Motor neuron (in vitro differentiated cells): ENCODE measurements at regions not wholly inside any gene's neighbourhood (a gene's known extent, or its start where the extent isn't known, plus 50 kb on each side); places are given as distances from the start of the nearest gene placed in this dataset.
"Not testable (repeated sequence)": the region's sequence is repeated elsewhere in the genome, so short reads cannot be mapped to it uniquely, and the experiment has no call there.

Experiments
- ATAC-seq, 8 experiments: fragments of 200-7000 bp; cut with Tn5 transposase; replicated peaks in 6 of 8; 2 replicates each; pipeline ENCODE4 v1.8.0; 2021; ENCODE audit warnings: mild to moderate bottlenecking in 8 of 8, moderate library complexity in 8 of 8
- H3K27ac ChIP-seq, 2 donors: fragments of 250-450 bp; sonication (Bioruptor Pico); 2 replicates each; pipeline ENCODE4 v1.9.0; 2021; ENCODE audit warnings: antibody characterized with exemption in 2 of 2, mild to moderate bottlenecking in 2 of 2, moderate library complexity in 1 of 2
- H3K4me1 ChIP-seq, 2 donors: fragments of 250-450 bp; sonication (Bioruptor Pico); replicated peaks in 1 of 2; 2 replicates each; pipeline ENCODE4 v1.6.1; 2021; ENCODE audit warnings: antibody characterized with exemption in 2 of 2, mild to moderate bottlenecking in 2 of 2, moderate library complexity in 1 of 2
- H3K4me3 ChIP-seq, 5 donors: fragments of 250-450 bp; sonication (Bioruptor Pico); 2 replicates each; pipeline ENCODE4 v1.9.0; 2021; ENCODE audit warnings: antibody characterized with exemption in 5 of 5, mild to moderate bottlenecking in 5 of 5, moderate library complexity in 4 of 5
- WGBS, 10 experiments: fragments of 450-650 bp; shearing (Covaris generic); methylation state at CpG; one replicate each; pipeline ENCODE4 v1.0.0; 2022; 5-methylcytosine and 5-hydroxymethylcytosine counted together
- in situ Hi-C, 9 experiments: fragments of 400-800 bp; cut with MboI; loops; one replicate each; pipeline ENCODE4 v1.15.0; 2021; ENCODE audit warnings: low sequenced_read_pairs in 9 of 9, low pct_unique_long_range_greater_than_20kb in 2 of 9; ENCODE audit not compliant: unreplicated experiment in 9 of 9

DNA sequence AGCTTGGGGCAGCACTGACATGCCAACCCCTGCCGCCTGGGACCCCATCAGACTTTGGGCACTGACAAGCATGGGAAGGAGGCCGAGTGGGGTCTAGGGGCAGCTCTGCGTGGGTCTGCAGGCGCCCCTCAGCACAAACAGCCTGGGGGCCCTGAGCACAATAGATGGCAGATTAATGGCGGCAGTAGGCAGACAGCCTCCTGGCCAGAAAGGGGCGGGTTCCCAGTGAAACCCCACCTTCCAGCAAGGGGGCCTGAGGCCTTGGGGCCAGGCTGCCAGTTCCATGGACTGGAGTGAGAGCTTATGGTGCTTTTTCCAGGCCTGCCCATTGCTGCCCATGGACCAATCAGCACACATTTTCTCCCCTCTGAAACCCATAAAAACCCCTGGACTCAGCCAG, 2031.2 kb downstream of the EFNA5 start:
- no peak overlapping the region for H3K27ac ChIP-seq
- no peak overlapping the region for H3K4me3 ChIP-seq
- H3K4me1 ChIP-seq: no peaks in the 10 kb centered on the region
- in situ Hi-C loops: no loop called here
- no peak for ATAC-seq
- WGBS, 10 experiments: 100% methylated on average over 3 of the region's 6 CpGs; no CpG with 5 or more reads in 8 of the 10 experiments

DNA sequence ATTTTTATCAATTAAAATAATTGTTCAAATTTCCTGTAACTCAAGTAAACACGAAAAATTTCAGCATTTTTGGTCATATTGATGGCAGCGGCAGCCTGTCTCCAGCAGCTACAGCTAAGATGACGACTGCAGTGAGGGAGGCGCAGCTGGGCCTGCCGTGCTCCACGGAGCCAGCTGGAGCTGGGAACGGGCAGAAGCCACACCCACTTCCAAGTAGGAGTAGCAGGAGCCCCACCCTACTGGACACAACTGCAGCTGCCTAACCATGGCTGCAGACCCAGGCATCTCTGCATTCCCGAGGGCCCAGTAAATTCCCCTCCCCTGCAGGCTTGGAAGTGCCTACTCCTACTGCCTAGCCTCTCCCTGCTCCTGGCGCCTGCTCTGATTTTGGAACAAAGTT, 2031.7 kb downstream of the EFNA5 start:
- H3K4me1 ChIP-seq: no peaks in the 10 kb centered on the region
- ATAC-seq: peak in 7 of 8 experiments; percentile 38 to 100 (median 66)
- 13 to 90% (median 67%) methylated on average over 1 to 8 of the region's 9 CpGs for WGBS, 10 experiments
- in situ Hi-C loops: no loop called here
- no peak overlapping the region for H3K27ac ChIP-seq
- H3K4me3 ChIP-seq: no peak overlapping the region

DNA sequence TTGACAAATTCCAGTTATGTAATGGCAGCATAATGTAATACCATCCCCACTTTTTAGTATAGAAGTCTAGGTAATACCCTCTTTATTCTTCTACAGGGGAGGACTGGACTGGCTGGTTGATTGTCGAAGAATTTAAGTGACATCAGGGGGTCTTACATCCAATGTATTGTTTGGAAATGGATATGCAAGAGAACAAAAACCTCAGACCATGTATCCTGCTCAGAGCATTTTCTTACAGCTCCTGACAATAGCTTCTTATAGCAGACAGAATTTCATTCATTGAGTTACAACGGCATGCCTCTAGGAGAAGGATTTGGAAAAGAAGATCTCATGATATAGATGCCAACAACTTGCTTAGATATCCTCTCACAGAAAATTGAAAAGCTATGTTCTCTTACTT, 2032.3 kb downstream of the EFNA5 start:
- H3K27ac ChIP-seq: no peak overlapping the region
- WGBS, 10 experiments: 13 to 83% (median 48%) methylated on average over 1 to 2 of the region's 2 CpGs; no CpG with 5 or more reads in 4 of the 10 experiments
- H3K4me3 ChIP-seq: no peak overlapping the region
- no peak for ATAC-seq
- in situ Hi-C loops: no loop called here
- no peaks in the 10 kb centered on the region for H3K4me1 ChIP-seq

DNA sequence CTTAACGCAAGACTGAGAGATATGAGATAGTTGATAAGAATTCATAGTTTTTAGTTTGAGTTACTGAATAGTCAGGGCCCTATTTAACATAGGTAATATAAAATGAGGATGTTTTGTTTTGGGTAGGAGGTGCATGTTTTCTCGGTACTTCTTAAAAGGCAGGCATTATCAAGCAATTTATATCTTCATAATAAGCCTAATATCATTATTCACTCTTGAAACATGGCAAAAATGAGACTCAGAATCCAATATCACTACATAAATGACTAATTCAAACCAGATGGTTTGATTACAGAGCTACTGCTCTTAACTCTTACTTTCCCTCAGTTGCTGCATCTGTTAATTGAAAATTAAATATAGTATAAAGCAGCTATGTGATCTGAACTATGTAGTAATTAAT, 2038.7 kb downstream of the EFNA5 start:
- ATAC-seq: no peak

DNA sequence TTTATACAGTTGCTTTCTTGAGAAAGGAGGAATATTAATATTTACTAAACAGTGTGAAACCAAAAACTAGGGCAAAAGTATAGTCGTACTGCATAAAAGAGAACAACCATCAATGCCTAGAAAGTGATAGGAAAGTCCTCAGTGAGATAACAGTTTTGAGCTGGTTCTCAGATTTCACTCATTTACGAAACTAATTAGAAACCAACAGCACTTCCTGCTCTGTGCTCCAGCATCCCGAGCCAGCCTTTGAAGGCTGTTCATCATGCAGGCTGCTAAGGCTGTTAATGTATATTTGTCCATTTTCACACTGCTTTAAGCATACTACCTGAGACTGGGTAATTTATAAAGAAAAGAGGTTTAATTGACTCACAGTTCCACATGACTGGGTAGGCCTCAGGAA, 2039.9 kb downstream of the EFNA5 start:
- in situ Hi-C loops: no loop called here
- ATAC-seq: no peak
- Histone ChIP-seq H3K27ac (no peak overlapping the region), H3K4me3 (no peak overlapping the region), H3K4me1 (no peaks in the 10 kb centered on the region)
- WGBS, 10 experiments: 14 to 95% (median 70%) methylated on average over 1 to 3 of the region's 3 CpGs; no CpG with 5 or more reads in 1 of the 10 experiments

More for the DNA sequence above, 2038.7 kb downstream of the EFNA5 start:
- no peak overlapping the region for H3K27ac ChIP-seq
- in situ Hi-C loops: no loop called here
- WGBS, 10 experiments: 14 to 100% (median 71%) methylated on average over 1 to 2 of the region's 2 CpGs; no CpG with 5 or more reads in 2 of the 10 experiments
- H3K4me1 ChIP-seq: no peaks in the 10 kb centered on the region
- H3K4me3 ChIP-seq: no peak overlapping the region

DNA sequence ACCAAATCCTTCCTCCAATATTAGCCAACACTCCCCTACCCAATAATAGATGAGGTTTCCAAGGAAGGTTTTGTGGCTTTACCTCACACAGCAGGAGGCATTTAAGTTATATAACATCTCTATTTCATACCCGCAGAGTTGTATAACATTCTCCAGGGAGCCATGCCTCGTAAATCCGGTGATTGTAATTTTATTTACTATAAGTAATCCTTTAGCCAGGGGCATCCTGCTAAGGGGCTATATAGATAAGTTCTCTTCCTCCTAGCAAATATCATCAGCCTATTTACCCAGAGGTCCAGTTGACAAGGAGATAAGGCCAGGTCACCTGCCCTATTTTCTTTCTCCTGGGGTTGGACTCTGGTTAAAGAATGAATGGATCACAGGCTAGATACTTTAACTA, 2051.0 kb downstream of the EFNA5 start:
- WGBS, 10 experiments: 69 to 100% (median 84%) methylated on average over 3 of the region's 3 CpGs; no CpG with 5 or more reads in 6 of the 10 experiments
- ATAC-seq: no peak
- H3K4me3 ChIP-seq: no peak overlapping the region
- no peaks in the 10 kb centered on the region for H3K4me1 ChIP-seq
- in situ Hi-C loops: no loop called here
- no peak overlapping the region for H3K27ac ChIP-seq

DNA sequence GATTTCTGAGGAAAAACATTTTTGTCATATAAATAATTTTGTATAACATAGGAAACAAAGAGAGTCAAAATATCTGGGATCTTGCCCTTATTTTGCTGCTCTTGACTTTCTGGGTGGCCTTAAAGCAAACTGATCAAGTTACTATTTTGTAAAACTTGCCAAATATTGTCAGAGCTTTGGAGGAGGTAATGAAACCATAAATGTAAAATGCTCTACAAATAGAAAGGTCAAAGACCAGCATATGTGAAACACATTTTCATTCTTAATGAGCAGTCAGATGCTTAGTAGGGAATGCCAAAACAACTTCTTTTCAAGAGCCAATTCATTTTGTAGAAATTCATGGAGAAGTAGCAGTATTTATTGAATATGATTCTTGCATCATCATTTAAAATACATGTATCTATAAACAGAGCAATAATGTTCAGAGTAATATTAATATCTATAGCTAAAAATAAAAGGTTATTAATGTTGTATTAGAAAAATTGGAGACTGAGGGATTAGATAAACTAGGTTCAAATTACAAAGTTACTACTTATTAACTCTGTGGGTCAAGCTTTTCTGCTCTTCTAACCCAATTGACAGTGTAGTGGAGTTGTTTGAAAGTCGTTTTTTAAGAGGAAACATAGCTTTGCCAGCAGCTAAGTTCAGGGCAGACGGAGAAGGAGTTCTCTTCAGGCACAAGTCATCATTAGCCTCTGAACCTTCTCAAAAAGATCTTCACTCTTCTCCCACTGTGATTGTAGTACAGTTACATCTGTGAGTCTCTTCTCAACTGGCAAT, 2053.1 kb downstream of the EFNA5 start:
- Histone ChIP-seq H3K4me3 (no peak overlapping the region), H3K27ac (no peak overlapping the region), H3K4me1 (no peaks in the 10 kb centered on the region)
- in situ Hi-C loops: no loop called here
- WGBS, 10 experiments: 0 to 100% (median 53%) methylated on average over 1 to 2 of the region's 2 CpGs; no CpG with 5 or more reads in 2 of the 10 experiments
- peak in 1 of 8 experiments; percentile 31 for ATAC-seq

DNA sequence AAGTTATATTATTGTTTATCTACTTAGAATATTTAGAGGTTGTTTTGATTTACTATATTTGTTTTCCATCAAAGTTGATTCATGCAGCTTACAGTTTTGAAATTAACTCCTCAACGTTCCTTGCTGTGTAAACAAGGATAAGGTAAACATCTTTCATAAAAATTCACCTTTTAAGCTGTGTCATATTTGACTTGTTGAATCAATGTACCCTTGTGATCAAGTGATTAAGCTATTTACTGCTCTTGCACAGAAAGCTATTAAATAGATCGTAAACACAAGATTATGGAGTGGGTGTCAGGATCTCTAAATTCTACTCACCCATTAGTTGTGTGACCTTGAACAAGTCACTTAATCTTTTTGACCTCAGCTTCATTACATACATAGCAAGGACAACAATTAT, 2054.0 kb upstream of the NUDT12 start:
- ATAC-seq: no peak
- in situ Hi-C loops: no loop called here
- Histone ChIP-seq H3K4me3 (no peak overlapping the region), H3K27ac (no peak overlapping the region), H3K4me1 (no peaks in the 10 kb centered on the region)
- 0 to 89% (median 71%) methylated on average over 1 to 2 of the region's 2 CpGs for WGBS, 10 experiments

DNA sequence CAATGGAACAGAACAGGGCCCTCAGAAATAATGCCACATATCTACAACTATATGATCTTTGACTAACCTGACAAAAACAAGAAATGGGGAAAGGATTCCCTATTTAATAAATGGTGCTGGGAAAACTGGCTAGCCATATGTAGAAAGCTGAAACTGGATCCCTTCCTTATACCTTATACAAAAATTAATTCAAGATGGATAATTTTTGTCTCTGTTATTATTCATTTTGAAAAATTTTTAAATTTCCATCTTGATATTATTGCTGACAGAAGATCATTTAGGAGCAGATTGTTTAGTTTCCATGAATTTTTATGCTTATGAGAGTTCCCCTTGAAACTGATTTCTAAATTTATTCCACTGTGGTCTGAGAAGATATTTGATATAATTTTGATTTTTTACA, 2039.8 kb upstream of the NUDT12 start:
- H3K4me1 ChIP-seq, ATAC-seq, H3K4me3 ChIP-seq, in situ Hi-C loops, H3K27ac ChIP-seq: not testable (repeated sequence)

DNA sequence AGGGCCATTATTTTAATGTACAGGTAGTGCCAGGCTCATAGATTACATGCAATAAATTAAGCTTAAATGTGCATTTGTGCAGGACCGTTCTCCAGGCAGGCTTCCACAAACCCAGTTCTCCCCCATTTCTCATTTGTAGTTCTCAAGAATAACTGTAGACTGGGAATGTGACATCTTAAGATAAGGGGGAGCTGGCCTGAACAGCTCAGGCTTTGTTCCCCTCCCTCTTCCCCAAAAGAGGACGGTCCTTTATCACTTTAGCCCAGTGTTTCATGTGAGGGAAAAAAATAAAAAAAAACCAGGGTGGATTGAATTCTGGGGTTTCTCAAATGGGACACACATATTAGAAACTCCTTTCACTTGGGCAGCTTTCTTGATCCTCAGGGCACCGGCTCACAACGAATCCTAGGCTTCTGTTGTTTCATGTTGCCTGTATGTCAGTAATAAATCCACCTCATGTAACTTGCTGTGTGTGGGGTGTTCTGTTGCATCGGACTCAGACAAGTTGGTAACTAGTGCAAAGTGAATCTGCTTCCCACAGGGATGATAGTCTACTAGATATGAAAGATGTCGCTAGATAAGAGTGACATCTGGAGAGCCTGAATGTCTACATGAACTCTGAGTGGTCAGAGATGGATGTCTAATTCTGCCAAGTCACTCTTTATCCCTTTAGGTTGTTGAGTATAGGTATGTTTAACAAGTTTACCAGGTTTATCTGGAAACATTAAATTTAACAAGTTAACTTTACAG, 2030.6 kb upstream of the NUDT12 start:
- no peak for ATAC-seq
- no peak overlapping the region for H3K27ac ChIP-seq
- H3K4me3 ChIP-seq: no peak overlapping the region
- in situ Hi-C loops: no loop called here
- no peaks in the 10 kb centered on the region for H3K4me1 ChIP-seq
- WGBS, 10 experiments: 0 to 100% (median 89%) methylated on average over 1 to 6 of the region's 6 CpGs; no CpG with 5 or more reads in 1 of the 10 experiments

DNA sequence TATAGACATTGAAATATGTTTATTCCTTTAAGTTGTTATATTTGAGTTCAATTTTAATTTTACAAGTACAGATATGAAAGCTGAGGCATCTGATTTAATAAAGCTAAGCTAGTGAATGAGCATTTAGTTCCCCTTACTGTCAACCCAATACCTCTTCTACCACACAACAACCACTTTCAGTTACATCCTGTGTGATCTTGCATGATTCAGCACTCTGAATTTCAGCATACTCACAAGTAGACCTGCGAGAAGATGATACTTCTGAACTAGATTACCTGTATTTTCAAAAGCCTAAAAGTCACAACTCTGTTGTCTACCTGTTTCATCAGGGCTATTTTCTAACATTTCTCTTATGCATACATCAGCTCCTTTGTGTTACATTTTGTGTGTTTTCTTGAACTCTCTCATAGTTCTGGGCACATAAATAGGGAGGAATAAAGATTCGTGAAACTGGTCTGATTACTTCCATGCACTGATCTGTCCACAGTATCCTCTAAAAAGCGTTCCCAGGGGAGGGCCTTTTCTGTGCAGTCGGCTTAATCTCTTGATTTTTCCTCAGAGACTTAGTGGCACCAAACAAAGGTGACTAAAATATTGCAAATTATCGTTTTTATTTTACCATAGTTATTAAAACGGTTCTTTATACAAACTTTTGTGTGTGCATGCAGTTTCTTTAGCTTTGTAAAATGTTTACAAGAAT, 2025.5 kb upstream of the NUDT12 start:
- 4 to 100% (median 70%) methylated on average over 2 to 6 of the region's 6 CpGs for WGBS, 10 experiments
- no peak for ATAC-seq
- in situ Hi-C loops: no loop called here
- Histone ChIP-seq H3K27ac (no peak overlapping the region), H3K4me1 (no peaks in the 10 kb centered on the region), H3K4me3 (no peak overlapping the region)

DNA sequence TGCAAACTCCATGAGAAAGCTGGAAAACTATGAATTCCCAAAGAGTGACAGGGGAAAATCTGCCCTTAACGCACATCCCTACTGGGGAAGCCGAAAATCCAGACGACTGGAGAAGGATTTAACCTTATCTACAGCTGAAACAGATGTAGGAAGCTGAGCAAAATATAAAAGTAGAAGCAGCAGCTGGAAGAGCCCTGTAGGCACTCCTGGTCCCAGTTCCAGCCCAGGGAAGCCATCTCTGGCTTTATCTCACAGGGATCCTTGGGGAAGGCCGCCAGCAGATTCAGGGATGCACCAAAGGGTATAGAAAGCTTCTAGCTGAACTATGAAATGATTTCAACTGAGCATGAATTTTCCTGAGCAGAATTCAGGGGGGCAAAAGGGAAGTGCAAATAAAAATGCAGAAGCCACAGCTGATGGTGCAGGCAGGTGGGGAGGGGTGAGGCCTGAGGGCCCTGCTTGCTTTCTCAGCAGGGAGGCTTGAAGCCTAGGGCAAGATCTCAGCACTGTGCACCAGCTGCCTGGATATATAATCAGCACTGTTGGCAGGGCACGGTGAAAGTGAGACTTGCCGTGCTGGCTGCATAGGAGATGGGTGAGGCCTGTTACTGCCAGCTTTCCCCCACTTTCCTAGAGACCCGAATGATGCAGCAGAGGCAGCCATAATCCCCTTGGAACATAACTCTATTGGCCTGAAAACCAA, 2019.5 kb upstream of the NUDT12 start:
- ATAC-seq: peak in 1 of 8 experiments; percentile 18
- WGBS, 10 experiments: 4 to 89% (median 58%) methylated on average over 1 to 4 of the region's 7 CpGs; no CpG with 5 or more reads in 3 of the 10 experiments
- H3K4me3 ChIP-seq: no peak overlapping the region
- no peaks in the 10 kb centered on the region for H3K4me1 ChIP-seq
- H3K27ac ChIP-seq: no peak overlapping the region
- in situ Hi-C loops: no loop called here

DNA sequence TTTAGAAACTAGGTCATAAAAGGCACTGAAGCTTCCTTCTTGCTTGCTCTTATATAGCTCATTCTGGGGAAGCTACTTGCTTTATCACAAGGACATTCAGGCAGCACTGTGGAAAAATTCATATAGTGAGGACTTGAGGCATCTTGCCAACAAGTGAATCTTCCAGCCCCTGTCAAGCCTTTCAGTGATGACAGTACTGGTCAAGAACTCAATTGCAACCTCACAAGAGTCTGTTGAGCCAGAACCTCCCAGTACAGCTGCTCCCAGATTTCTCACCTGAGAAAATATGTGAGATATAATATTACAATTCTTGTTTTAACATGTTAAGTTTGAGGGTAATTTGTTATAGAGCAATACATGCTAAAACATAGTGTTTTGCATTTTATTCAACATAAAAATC, 2011.0 kb upstream of the NUDT12 start:
- Histone ChIP-seq H3K4me1 (no peaks in the 10 kb centered on the region), H3K4me3 (no peak overlapping the region), H3K27ac (no peak overlapping the region)
- in situ Hi-C loops: no loop called here
- no peak for ATAC-seq
